IMR-90 (cell line): ENCODE measurements at regions not wholly inside any gene's neighbourhood (a gene's known extent, or its start where the extent isn't known, plus 50 kb on each side); places are given as distances from the start of the nearest gene placed in this dataset.

Experiments
- ATAC-seq: fragments of 200-7000 bp; cut with Tn5 transposase; 2 replicates; pipeline ENCODE4 v1.9.1; 2020; ENCODE audit warnings: low read depth, mild to moderate bottlenecking, moderate library complexity
- BruUV-seq: library from RNA; stranded (reverse); fragments of 400-500 nt; replicated peaks from 2 replicates; lab custom pipeline; 2021; lab: Mats Ljungman, UMichigan
- CTCF ChIA-PET: fragments of 300-600 bp; formaldehyde crosslinking; extraction: SDS; loops from one replicate; lab custom pipeline; 2021; ENCODE audit warnings: antibody characterized with exemption; lab: Yijun Ruan, JAX
- POLR2A ChIA-PET: fragments of 300-600 bp; sonication (Branson Sonifier 250); formaldehyde crosslinking; loops from one replicate; lab custom pipeline; 2022; ENCODE audit warnings: antibody characterized with exemption; ENCODE audit not compliant: unreplicated experiment; lab: Charles Lee
- DNase-seq: peaks from one replicate; pipeline ENCODE4 v3.0.0; 2013
- H2AFZ ChIP-seq: replicated peaks from 2 replicates; pipeline ENCODE3; 2013; ENCODE audit warnings: low read length, mild to moderate bottlenecking; ENCODE audit not compliant: poor library complexity
- H2AK5ac ChIP-seq: 2 replicates; pipeline ENCODE4 v1.6.1; 2013; ENCODE audit warnings: low read depth, low read length, inconsistent platforms
- H2AK9ac ChIP-seq: replicated peaks from 2 replicates; pipeline ENCODE3; 2013; ENCODE audit warnings: mild to moderate bottlenecking, low read depth, low read length, moderate library complexity; ENCODE audit not compliant: poor library complexity
- H2BK120ac ChIP-seq: 2 replicates; pipeline ENCODE4 v1.6.1; 2013; ENCODE audit warnings: low read depth, low read length, inconsistent platforms
- H2BK15ac ChIP-seq: 3 replicates; pipeline ENCODE4 v1.6.1; 2013; ENCODE audit warnings: low read depth, low read length, inconsistent platforms
- H2BK20ac ChIP-seq: 2 replicates; pipeline ENCODE4 v1.6.1; 2013; ENCODE audit warnings: low read depth, mild to moderate bottlenecking, inconsistent platforms, low read length, moderate library complexity
- H2BK5ac ChIP-seq: 2 replicates; pipeline ENCODE4 v1.6.1; 2013; ENCODE audit warnings: mild to moderate bottlenecking, low read depth, low read length, inconsistent platforms; ENCODE audit not compliant: poor library complexity, severe bottlenecking
- H3K14ac ChIP-seq: replicated peaks from 2 replicates; pipeline ENCODE4 v1.6.1; 2013; ENCODE audit warnings: low read depth, low read length, inconsistent platforms
- H3K18ac ChIP-seq: 2 replicates; pipeline ENCODE4 v1.6.1; 2013; ENCODE audit warnings: low read depth, low read length, control low read depth
- H3K23ac ChIP-seq: 2 replicates; pipeline ENCODE4 v1.6.1; 2013; ENCODE audit warnings: low read depth, low read length, inconsistent platforms
- H3K27ac ChIP-seq: 2 replicates; pipeline ENCODE4 v1.5.1; 2013; ENCODE audit warnings: mild to moderate bottlenecking, control low read depth, low read length; ENCODE audit not compliant: insufficient read depth
- H3K27me3 ChIP-seq: 2 replicates; pipeline ENCODE4 v1.6.1; 2013; ENCODE audit warnings: low read length; ENCODE audit not compliant: control insufficient read depth, insufficient read depth
- H3K36me3 ChIP-seq: 2 replicates; pipeline ENCODE4 v1.6.1; 2013; ENCODE audit warnings: low read length, mixed read lengths; ENCODE audit not compliant: control insufficient read depth, insufficient read depth
- H3K4ac ChIP-seq: 2 replicates; pipeline ENCODE4 v1.6.1; 2013; ENCODE audit warnings: low read depth, low read length, inconsistent platforms
- H3K4me1 ChIP-seq: 2 replicates; pipeline ENCODE4 v1.6.1; 2013; ENCODE audit warnings: low read length, mixed read lengths; ENCODE audit not compliant: control insufficient read depth, insufficient read depth
- H3K4me2 ChIP-seq: 2 replicates; pipeline ENCODE4 v1.6.1; 2013; ENCODE audit warnings: low read depth, mild to moderate bottlenecking, control low read depth, low read length, moderate library complexity
- H3K4me3 ChIP-seq: 2 replicates; pipeline ENCODE4 v1.5.1; 2013; ENCODE audit warnings: low read depth, mild to moderate bottlenecking, control low read depth, low read length, moderate library complexity; ENCODE audit not compliant: insufficient read depth
- H3K56ac ChIP-seq: 2 replicates; pipeline ENCODE4 v1.6.1; 2013; ENCODE audit warnings: low read length, inconsistent platforms; ENCODE audit not compliant: insufficient read depth; ENCODE audit errors: extremely low read depth
- H3K79me1 ChIP-seq, 2 experiments: 2 replicates each; pipeline ENCODE4 v1.6.1; 2013; ENCODE audit warnings: low read length in 2 of 2, inconsistent platforms in 1 of 2, low read depth in 1 of 2
- H3K9ac ChIP-seq: 2 replicates; pipeline ENCODE4 v1.6.1; 2013; ENCODE audit warnings: low read depth, low read length, control low read depth
- H3K9me1 ChIP-seq: 2 replicates; pipeline ENCODE4 v1.6.1; 2013; ENCODE audit warnings: low read length, inconsistent platforms; ENCODE audit not compliant: insufficient read depth
- H3K9me3 ChIP-seq: 2 replicates; pipeline ENCODE4 v1.6.1; 2013; ENCODE audit warnings: low read length; ENCODE audit not compliant: control insufficient read depth, insufficient read depth
- H4K20me1 ChIP-seq: 2 replicates; pipeline ENCODE4 v1.6.1; 2013; ENCODE audit warnings: low read length, inconsistent platforms; ENCODE audit not compliant: insufficient read depth
- H4K5ac ChIP-seq: 2 replicates; pipeline ENCODE4 v1.6.1; 2013; ENCODE audit warnings: mild to moderate bottlenecking, low read depth, low read length, control low read depth
- H4K8ac ChIP-seq, 2 experiments: 2 replicates each; pipeline ENCODE4 v1.6.1; 2013; ENCODE audit warnings: low read depth in 2 of 2, low read length in 2 of 2, control low read depth in 1 of 2, inconsistent platforms in 1 of 2
- H4K91ac ChIP-seq: 2 replicates; pipeline ENCODE4 v1.6.1; 2013; ENCODE audit warnings: low read depth, low read length, inconsistent platforms; ENCODE audit not compliant: insufficient read depth
- BHLHE40 ChIP-seq: fragments of 150-350 bp; IDR thresholded peaks from 2 replicates; pipeline ENCODE4 v1.6.1; 2016; ENCODE audit warnings: mild to moderate bottlenecking, low read depth, low read length
- CEBPB ChIP-seq: IDR thresholded peaks from 2 replicates; pipeline ENCODE4 v1.6.1; 2012; ENCODE audit warnings: low read depth, low read length, improper control_type of control experiment
- CTCF ChIP-seq: conservative IDR thresholded peaks from 2 replicates; pipeline ENCODE4 v1.5.1; 2012; ENCODE audit warnings: mild to moderate bottlenecking, low read depth, low read length, improper control_type of control experiment
- FOS ChIP-seq: fragments of 150-350 bp; IDR thresholded peaks from 2 replicates; pipeline ENCODE4 v1.6.1; 2016; ENCODE audit warnings: low read depth, low read length
- MXI1 ChIP-seq: IDR thresholded peaks from 2 replicates; pipeline ENCODE4 v1.6.1; 2012; ENCODE audit warnings: low read depth, mild to moderate bottlenecking, low read length, moderate library complexity, borderline replicate concordance
- POLR2A ChIP-seq: IDR thresholded peaks from 2 replicates; pipeline ENCODE4 v1.6.1; 2012; ENCODE audit warnings: mild to moderate bottlenecking, low read depth, low read length
- RCOR1 ChIP-seq: IDR thresholded peaks from 2 replicates; pipeline ENCODE4 v1.6.1; 2012; ENCODE audit warnings: mild to moderate bottlenecking, low read length, improper control_type of control experiment; ENCODE audit not compliant: insufficient replicate concordance
- RFX5 ChIP-seq: IDR thresholded peaks from 2 replicates; pipeline ENCODE4 v1.8.0; 2012; ENCODE audit warnings: low read depth, mild to moderate bottlenecking, low read length, moderate library complexity
- USF2 ChIP-seq: fragments of 150-350 bp; IDR thresholded peaks from 2 replicates; pipeline ENCODE4 v1.6.1; 2017; ENCODE audit warnings: mild to moderate bottlenecking, antibody characterized with exemption, low read length, low read depth
- WGBS, 2 experiments: methylation state at CpG; one replicate each; pipeline versions ENCODE4 v1.1.5 to v1.1.7; 2013; ENCODE audit warnings: missing lambda C conversion rate in 2 of 2; ENCODE audit not compliant: insufficient read length in 1 of 2; ENCODE audit errors: extremely low coverage in 2 of 2; 5-methylcytosine and 5-hydroxymethylcytosine counted together
- dilution Hi-C: fragments of 300-500 bp; cut with HindIII; formaldehyde crosslinking; loops from one replicate; pipeline ENCODE4 v1.14.3; 2018; ENCODE audit warnings: low sequenced_read_pairs; ENCODE audit not compliant: unreplicated experiment
- in situ Hi-C: fragments of 300-500 bp; cut with MboI; formaldehyde crosslinking; loops from 3 replicates; pipeline ENCODE4 v1.14.3; 2019; ENCODE audit warnings: low sequenced_read_pairs, inconsistent platforms, mixed read lengths
- intact Hi-C: fragments of 100-400 bp; cut with micrococcal nuclease; formaldehyde crosslinking; loops from 2 replicates; pipeline ENCODE4 v1.10.0; 2022

- no peak for DNase-seq
- Histone ChIP-seq H3K14ac (no peak overlapping the region), H3K23ac (no peak overlapping the region), H3K9me1 (no peaks in the 10 kb centered on the region), H4K5ac (no peak overlapping the region), H4K91ac (no peak overlapping the region), H2BK15ac (no peak overlapping the region), H3K4me1 (no peaks in the 10 kb centered on the region), H3K9ac (no peak overlapping the region), H3K36me3 (no peaks in the 10 kb centered on the region), H2BK5ac (no peak overlapping the region), H3K27ac (no peak overlapping the region), H2AK9ac (no peak overlapping the region), H2BK20ac (no peak overlapping the region), H3K4me2 (no peak overlapping the region), H4K20me1 (no peaks in the 10 kb centered on the region), H3K27me3 (peaks cover 13% of the 10 kb centered on the region), H2AK5ac (no peak overlapping the region), H2AFZ (no peak overlapping the region), H3K79me1 (no peaks in the 10 kb centered on the region), H3K56ac (no peak overlapping the region), H2BK120ac (no peak overlapping the region), H3K9me3 (no peaks in the 10 kb centered on the region), H4K8ac (no peak overlapping the region), H3K4me3 (no peak overlapping the region), H3K4ac (no peak overlapping the region), H3K18ac (no peak overlapping the region)
- TF ChIP-seq RCOR1 = no peak
- no peak for TF ChIP-seq USF2
- TF ChIP-seq MXI1 = no peak
- no peak for TF ChIP-seq POLR2A
- no peak for TF ChIP-seq RFX5
- no peak for TF ChIP-seq FOS
- TF ChIP-seq CTCF = no peak
- no peak for TF ChIP-seq CEBPB
- no peak for TF ChIP-seq BHLHE40
- dilution Hi-C loops = no loop called here
- CTCF ChIA-PET = interaction anchor here (0.6 to 1.2 kb wide), 3 partner anchors 41 to 68 kb away, joined by 3 to 4 read pairs (median 3); no protein-coding TSS in a partner anchor
- no peak for ATAC-seq
- intact Hi-C loops = loop anchor here (10.0 kb wide), 1 partner anchor 313 kb away; no protein-coding TSS in a partner anchor
- in situ Hi-C loops = loop anchor here (25.0 kb wide), 1 partner anchor 895 kb away; no protein-coding TSS in a partner anchor
- POLR2A ChIA-PET = no interaction called here
- no TSS peak for BruUV-seq
- WGBS, 2 experiments = 66% methylated on average over 8 of the region's 19 CpGs; no CpG with 5 or more reads in 1 of the 2 experiments
Observed at GRCh38 chr6:159107451-159108260, 61.5 kb upstream of the FNDC1 start.
